H1 (cell line): ENCODE measurements at regions not wholly inside any gene's neighbourhood (a gene's known extent, or its start where the extent isn't known, plus 50 kb on each side); places are given as distances from the start of the nearest gene placed in this dataset.
A peak's percentile ranks its signal among the peaks of the same experiment; 100 is the strongest.

Experiments used
- CTCF ChIA-PET: fragments of 300-600 bp; sonication (Branson Sonifier 250); formaldehyde crosslinking; loops from one replicate; lab custom pipeline; 2021; ENCODE audit not compliant: partially characterized antibody; lab: Charles Lee
- POLR2A ChIA-PET: fragments of 300-600 bp; sonication (Branson Sonifier 250); formaldehyde crosslinking; loops from one replicate; lab custom pipeline; 2021; ENCODE audit warnings: inconsistent platforms; ENCODE audit not compliant: partially characterized antibody; lab: Charles Lee
- DNase-seq, 2 experiments: peaks; one replicate each; pipeline versions ENCODE4 v3.0.0 to v3.0.0-alpha.2; 2010 to 2022; ENCODE audit warnings: low spot score in 2 of 2, low read depth in 1 of 2, mixed read lengths in 1 of 2
- FAIRE-seq: peaks from 2 replicates; lab custom pipeline; 2011; peaks lifted over from hg19 to GRCh38; lab: Jason Lieb, UNC
- H2AFZ ChIP-seq: 2 replicates; pipeline ENCODE4 v1.8.1; 2012; ENCODE audit warnings: low read length, inconsistent platforms
- H2AK5ac ChIP-seq: 2 replicates; pipeline ENCODE4 v1.6.1; 2013; ENCODE audit warnings: low read depth, low read length
- H2BK120ac ChIP-seq: replicated peaks from 2 replicates; pipeline ENCODE3; 2013; ENCODE audit warnings: low read depth, low read length, inconsistent platforms
- H2BK12ac ChIP-seq: 2 replicates; pipeline ENCODE4 v1.6.1; 2013; ENCODE audit warnings: low read depth, low read length
- H2BK15ac ChIP-seq: 2 replicates; pipeline ENCODE4 v1.6.1; 2013; ENCODE audit warnings: low read length
- H2BK20ac ChIP-seq: 2 replicates; pipeline ENCODE4 v1.6.1; 2013; ENCODE audit warnings: low read length
- H2BK5ac ChIP-seq: 2 replicates; pipeline ENCODE4 v1.6.1; 2013; ENCODE audit warnings: low read depth, low read length
- H3K14ac ChIP-seq: 2 replicates; pipeline ENCODE4 v1.6.1; 2013; ENCODE audit warnings: inconsistent platforms; ENCODE audit not compliant: insufficient read length
- H3K18ac ChIP-seq: 2 replicates; pipeline ENCODE4 v1.6.1; 2013; ENCODE audit warnings: low read length; ENCODE audit errors: extremely low read depth
- H3K23ac ChIP-seq: 2 replicates; pipeline ENCODE4 v1.6.1; 2013; ENCODE audit warnings: inconsistent platforms; ENCODE audit not compliant: insufficient read length
- H3K23me2 ChIP-seq: 2 replicates; pipeline ENCODE4 v1.6.1; 2013; ENCODE audit warnings: low read depth, low read length
- H3K27ac ChIP-seq: 2 replicates; pipeline ENCODE4 v1.6.1; 2011; ENCODE audit warnings: low read depth, low read length, inconsistent platforms
- H3K27me3 ChIP-seq, 4 experiments: replicated peaks in 1 of 4; 1 replicate in 1 of 4; 2 replicates in 3 of 4; pipeline versions ENCODE4 v1.6.1 to v1.8.1; 2011 to 2013; ENCODE audit warnings: low read length in 3 of 4, mild to moderate bottlenecking in 3 of 4, inconsistent platforms in 2 of 4, mixed read lengths in 2 of 4, moderate library complexity in 1 of 4; ENCODE audit not compliant: control insufficient read depth in 3 of 4, insufficient read depth in 3 of 4; ENCODE audit errors: extremely low read depth in 1 of 4
- H3K36me3 ChIP-seq, 4 experiments: 2 replicates each; pipeline versions ENCODE4 v1.6.1 to v1.8.1; 2011 to 2013; ENCODE audit warnings: mild to moderate bottlenecking in 4 of 4, low read length in 3 of 4, moderate library complexity in 2 of 4, control low read depth in 1 of 4, inconsistent platforms in 1 of 4; ENCODE audit not compliant: insufficient read depth in 4 of 4, control insufficient read depth in 2 of 4
- H3K4ac ChIP-seq: replicated peaks from 2 replicates; pipeline ENCODE3; 2013; ENCODE audit warnings: low read length, low read depth, mixed read lengths, inconsistent platforms; ENCODE audit not compliant: insufficient read length
- H3K4me1 ChIP-seq, 4 experiments: replicated peaks in 1 of 4; 1 replicate in 1 of 4; 2 replicates in 3 of 4; pipeline versions ENCODE4 v1.6.1 to v1.8.1; 2011 to 2013; ENCODE audit warnings: low read length in 3 of 4, inconsistent platforms in 2 of 4, mixed read lengths in 1 of 4; ENCODE audit not compliant: insufficient read depth in 4 of 4, control insufficient read depth in 3 of 4
- H3K4me2 ChIP-seq, 2 experiments: 2 replicates each; pipeline versions ENCODE4 v1.6.1 to v1.8.1; 2011 to 2013; ENCODE audit warnings: low read depth in 2 of 2, low read length in 2 of 2, control low read depth in 1 of 2, inconsistent platforms in 1 of 2, mild to moderate bottlenecking in 1 of 2; ENCODE audit not compliant: insufficient read depth in 1 of 2
- H3K4me3 ChIP-seq, 4 experiments: fragments of 200-600, 300-600 bp in 1 of 4; sonication (generic), shearing (Covaris generic), sonication (Bioruptor Twin) in 1 of 4; 2 replicates each; pipeline versions ENCODE4 v1.5.1 to v1.8.1; 2011 to 2016; ENCODE audit warnings: low read length in 4 of 4, low read depth in 3 of 4, control low read depth in 2 of 4, inconsistent platforms in 2 of 4, mild to moderate bottlenecking in 2 of 4, mixed read lengths in 1 of 4, moderate library complexity in 1 of 4; ENCODE audit not compliant: insufficient read depth in 2 of 4; ENCODE audit errors: extremely low read depth in 1 of 4
- H3K56ac ChIP-seq: replicated peaks from 2 replicates; pipeline ENCODE3; 2013; ENCODE audit warnings: low read depth, mild to moderate bottlenecking, mixed read lengths, low read length, inconsistent platforms; ENCODE audit not compliant: insufficient read length
- H3K79me1 ChIP-seq: 2 replicates; pipeline ENCODE4 v1.6.1; 2013; ENCODE audit warnings: low read depth, low read length, control low read depth
- H3K79me2 ChIP-seq, 2 experiments: 2 replicates each; pipeline versions ENCODE4 v1.6.1 to v1.8.1; 2012 to 2013; ENCODE audit warnings: low read length in 2 of 2, mild to moderate bottlenecking in 2 of 2, inconsistent platforms in 1 of 2; ENCODE audit not compliant: insufficient read depth in 2 of 2, control insufficient read depth in 1 of 2
- H3K9ac ChIP-seq, 4 experiments: replicated peaks in 1 of 4; 1 replicate in 1 of 4; 2 replicates in 3 of 4; pipeline versions ENCODE4 v1.6.1 to v1.8.1; 2011 to 2013; ENCODE audit warnings: low read depth in 3 of 4, low read length in 3 of 4, control low read depth in 2 of 4, mild to moderate bottlenecking in 2 of 4, moderate library complexity in 2 of 4, inconsistent platforms in 1 of 4; ENCODE audit errors: extremely low read depth in 1 of 4
- H3K9me3 ChIP-seq, 2 experiments: 2 replicates each; pipeline versions ENCODE4 v1.6.1 to v1.8.1; 2012 to 2013; ENCODE audit warnings: mild to moderate bottlenecking in 2 of 2, moderate library complexity in 2 of 2, control low read depth in 1 of 2, inconsistent platforms in 1 of 2, low read depth in 1 of 2, low read length in 1 of 2, mixed read lengths in 1 of 2; ENCODE audit not compliant: insufficient read depth in 2 of 2
- H4K20me1 ChIP-seq, 2 experiments: replicated peaks in 1 of 2; 2 replicates each; pipeline versions ENCODE3 to v1.8.1; 2011 to 2013; ENCODE audit warnings: inconsistent platforms in 2 of 2, low read length in 2 of 2, mild to moderate bottlenecking in 1 of 2; ENCODE audit not compliant: insufficient read depth in 2 of 2, control insufficient read depth in 1 of 2
- H4K5ac ChIP-seq: 2 replicates; pipeline ENCODE4 v1.6.1; 2013; ENCODE audit warnings: low read length, low read depth, mixed read lengths, inconsistent platforms; ENCODE audit not compliant: insufficient read length
- H4K8ac ChIP-seq: 2 replicates; pipeline ENCODE4 v1.8.0; 2013; ENCODE audit warnings: mild to moderate bottlenecking, moderate library complexity, low read length, inconsistent platforms; ENCODE audit not compliant: insufficient read depth; ENCODE audit errors: extremely low read depth
- H4K91ac ChIP-seq: replicated peaks from 2 replicates; pipeline ENCODE3; 2013; ENCODE audit warnings: low read length, mixed read lengths, inconsistent platforms; ENCODE audit not compliant: insufficient read length
- BACH1 ChIP-seq: IDR thresholded peaks from 2 replicates; pipeline ENCODE4 v1.6.1; 2012; ENCODE audit warnings: low read length, improper control_type of control experiment
- BCL11A ChIP-seq, 2 experiments: IDR thresholded peaks; one replicate each; pipeline ENCODE4 v1.6.1; 2011; ENCODE audit warnings: low read depth in 2 of 2, low read length in 2 of 2, mild to moderate bottlenecking in 2 of 2
- CHD1 ChIP-seq: IDR thresholded peaks from 2 replicates; pipeline ENCODE4 v1.6.1; 2012; ENCODE audit warnings: low read depth, low read length, improper control_type of control experiment
- CHD2 ChIP-seq: IDR thresholded peaks from 2 replicates; pipeline ENCODE4 v1.6.1; 2012; ENCODE audit warnings: low read length, improper control_type of control experiment
- CREB1 ChIP-seq: IDR thresholded peaks from 2 replicates; pipeline ENCODE4 v1.6.1; 2012; ENCODE audit warnings: inconsistent platforms
- GTF2F1 ChIP-seq: IDR thresholded peaks from 2 replicates; pipeline ENCODE4 v1.6.1; 2012; ENCODE audit warnings: low read depth, low read length, improper control_type of control experiment, borderline replicate concordance
- KDM1A ChIP-seq: fragments of 200-600, 300-600 bp; sonication (generic); IDR thresholded peaks from 2 replicates; pipeline ENCODE4 v1.7.1; 2016; ENCODE audit warnings: mild to moderate bottlenecking, low read length, borderline replicate concordance
- MAFK ChIP-seq: IDR thresholded peaks from 2 replicates; pipeline ENCODE4 v1.6.1; 2012; ENCODE audit warnings: low read depth, mild to moderate bottlenecking, improper control_type of control experiment, low read length
- NANOG ChIP-seq: IDR thresholded peaks from 2 replicates; pipeline ENCODE4 v1.6.1; 2011; ENCODE audit warnings: low read length, low read depth, mild to moderate bottlenecking, inconsistent platforms; ENCODE audit not compliant: insufficient read depth, poor library complexity, severe bottlenecking
- NRF1 ChIP-seq: IDR thresholded peaks from 2 replicates; pipeline ENCODE4 v1.6.1; 2011; ENCODE audit warnings: mild to moderate bottlenecking, low read depth, low read length, improper control_type of control experiment
- POLR2A ChIP-seq, 2 experiments: IDR thresholded peaks; 1 replicate in 1 of 2; 2 replicates in 1 of 2; pipeline ENCODE4 v1.6.1; 2011; ENCODE audit warnings: low read depth in 2 of 2, low read length in 2 of 2, mild to moderate bottlenecking in 2 of 2; ENCODE audit errors: control extremely low read depth in 1 of 2
- POLR2AphosphoS5 ChIP-seq: IDR thresholded peaks from 2 replicates; pipeline ENCODE4 v1.6.1; 2011; ENCODE audit warnings: low read depth, low read length
- RXRA ChIP-seq: IDR thresholded peaks from 2 replicates; pipeline ENCODE4 v1.6.1; 2011; ENCODE audit warnings: low read depth, mild to moderate bottlenecking, low read length, moderate library complexity; ENCODE audit not compliant: insufficient read depth
- SP1 ChIP-seq: IDR thresholded peaks from 2 replicates; pipeline ENCODE4 v1.6.1; 2011; ENCODE audit warnings: low read depth, low read length
- SRF ChIP-seq: IDR thresholded peaks from 2 replicates; pipeline ENCODE4 v1.6.1; 2011; ENCODE audit warnings: mild to moderate bottlenecking, low read depth, low read length, moderate library complexity
- TCF12 ChIP-seq: IDR thresholded peaks from 2 replicates; pipeline ENCODE4 v1.6.1; 2011; ENCODE audit warnings: low read depth, mild to moderate bottlenecking, low read length
- WGBS, 2 experiments: shearing (Covaris generic) in 1 of 2; methylation state at CpG; one replicate each; pipeline versions ENCODE4 v1.1.6 to v1.1.7; 2013 to 2015; ENCODE audit warnings: low lambda C conversion rate in 2 of 2, mixed read lengths in 2 of 2, inconsistent platforms in 1 of 2, low coverage in 1 of 2, missing lambda C conversion rate in 1 of 2; ENCODE audit not compliant: insufficient replicate concordance in 2 of 2, insufficient coverage in 1 of 2, insufficient read length in 1 of 2; ENCODE audit errors: extremely low coverage in 1 of 2, missing lambda C conversion rate in 1 of 2; 5-methylcytosine and 5-hydroxymethylcytosine counted together

GRCh38 chr14:56949828-56950227 is 139.5 kb upstream of the OTX2 start:
- no peak overlapping the region for H4K8ac ChIP-seq
- 0 out of 2 replicates have a peak overlapping the region, but pooled peaks have one; percentile 57 for H2AFZ ChIP-seq
- H2BK5ac ChIP-seq = no peak overlapping the region
- no peaks in the 10 kb centered on the region for H3K36me3 ChIP-seq
- no peak overlapping the region for H3K9ac ChIP-seq
- no peak for FAIRE-seq
- H3K4me1 ChIP-seq = peaks cover 0 to 7% (median 0%) of the 10 kb centered on the region in 4 experiments; a peak in 2 of 7 replicates
- no peak overlapping the region for H3K4me2 ChIP-seq
- CTCF ChIA-PET = interaction anchor here (0.6 to 2.0 kb wide), 3 partner anchors 12 to 375 kb away, joined by 3 to 5 read pairs (median 3); no protein-coding TSS in a partner anchor
- H3K18ac ChIP-seq = no peak overlapping the region
- H3K56ac ChIP-seq = no peak overlapping the region
- no peaks in the 10 kb centered on the region for H3K79me2 ChIP-seq
- no peak overlapping the region for H2BK20ac ChIP-seq
- no peak overlapping the region for H2BK15ac ChIP-seq
- TF ChIP-seq CHD2 = no peak
- no peak for TF ChIP-seq CREB1
- TF ChIP-seq BACH1 = no peak
- TF ChIP-seq KDM1A = no peak
- no peak for TF ChIP-seq MAFK
- no peak for TF ChIP-seq NRF1
- TF ChIP-seq POLR2AphosphoS5 = no peak
- no peak for TF ChIP-seq POLR2A (IDR thresholded peaks at IDR 0.05; ENCODE audit: control extremely low read depth in 1 of 2, low read depth in 2 of 2, low read length in 2 of 2)
- no peak for TF ChIP-seq SRF
- TF ChIP-seq RXRA = no peak
- TF ChIP-seq TCF12 = no peak
- TF ChIP-seq CHD1 = no peak
- TF ChIP-seq BCL11A (IDR thresholded peaks at IDR 0.05; ENCODE audit: low read depth in 2 of 2, low read length in 2 of 2) = no peak
- no peak for TF ChIP-seq NANOG
- no peak for TF ChIP-seq SP1
- TF ChIP-seq GTF2F1 = no peak
- no peak overlapping the region for H3K14ac ChIP-seq
- no peak overlapping the region for H3K4me3 ChIP-seq
- no peak overlapping the region for H2BK12ac ChIP-seq
- H3K27me3 ChIP-seq = peaks cover 0 to 1% (median 0%) of the 10 kb centered on the region in 4 experiments; a peak in 1 of 7 replicates
- H4K5ac ChIP-seq = no peak overlapping the region
- H3K23ac ChIP-seq = no peak overlapping the region
- no peak overlapping the region for H2BK120ac ChIP-seq
- no peak overlapping the region for H4K91ac ChIP-seq
- H3K79me1 ChIP-seq = no peaks in the 10 kb centered on the region; the same call in 1 of the 2 replicates
- H3K4ac ChIP-seq = no peak overlapping the region
- WGBS, 2 experiments = 92% methylated on average over 2 of the region's 2 CpGs; no CpG with 5 or more reads in 1 of the 2 experiments
- POLR2A ChIA-PET = no interaction called here
- no peaks in the 10 kb centered on the region for H4K20me1 ChIP-seq
- H2AK5ac ChIP-seq = no peak overlapping the region
- H3K9me3 ChIP-seq = no peaks in the 10 kb centered on the region
- H3K27ac ChIP-seq = no peak overlapping the region
- no peaks in the 10 kb centered on the region for H3K23me2 ChIP-seq
- DNase-seq = no peak
